ENCODE measurements at regions not wholly inside any gene's neighbourhood (a gene's known extent, or its start where the extent isn't known, plus 50 kb on each side); places are given as distances from the start of the nearest gene placed in this dataset.

DNA sequence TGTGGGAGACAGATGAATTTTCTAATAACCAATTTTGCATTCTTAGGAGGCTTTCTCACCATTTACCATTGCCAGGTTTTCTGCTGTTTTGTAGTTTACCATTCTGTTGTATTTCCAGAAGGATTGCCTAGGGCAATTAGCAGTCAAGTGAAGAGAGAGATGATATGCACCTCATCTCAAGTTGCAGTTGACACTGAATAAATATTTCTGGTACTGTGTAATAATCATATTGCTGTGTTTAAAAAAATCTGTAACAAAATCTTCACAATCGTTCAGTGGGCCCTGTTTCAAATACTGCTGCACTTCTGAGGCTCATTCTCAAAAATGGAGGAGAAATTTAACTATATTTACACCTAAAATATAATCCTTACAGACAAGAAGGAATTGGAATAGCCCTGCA is 706.1 kb upstream of the PTPRD start:
- TF ChIP-seq ZNF274 (IDR thresholded peaks at IDR 0.05; ENCODE audit: low read depth, low read length) (no peak), YY1 (IDR thresholded peaks at IDR 0.05; ENCODE audit: insufficient read depth, insufficient read length) (no peak), SUZ12 (IDR thresholded peaks at IDR 0.05; ENCODE audit: extremely low read depth, insufficient read depth, insufficient read length) (no peak)
